ENCODE measurements at regions not wholly inside any gene's neighbourhood (a gene's known extent, or its start where the extent isn't known, plus 50 kb on each side); places are given as distances from the start of the nearest gene placed in this dataset.
"Not testable (repeated sequence)": the region's sequence is repeated elsewhere in the genome, so short reads cannot be mapped to it uniquely, and the experiment has no call there.

DNA sequence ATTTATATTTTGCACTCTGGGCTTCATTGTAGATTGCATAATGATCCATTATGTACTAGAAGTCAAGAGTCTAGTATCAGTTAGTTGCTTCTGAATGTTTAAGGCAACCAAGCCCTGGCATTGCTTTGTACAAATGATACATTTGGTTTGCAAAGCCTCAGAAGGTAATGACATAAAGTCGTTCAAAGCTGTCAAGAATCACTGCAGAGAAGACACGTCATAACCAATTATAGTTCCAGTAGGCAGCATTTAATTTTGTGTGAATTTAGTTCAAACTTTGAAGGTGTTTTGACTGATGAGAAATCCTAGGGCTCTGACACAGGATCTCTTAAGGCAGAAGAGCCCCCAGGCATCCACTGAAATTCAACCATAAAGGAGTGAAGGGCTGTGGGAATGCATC lies 163.0 kb upstream of the KRR1 start:
- no peak for DNase-seq (ENCODE audit: low read depth in 3 of 3)

DNA sequence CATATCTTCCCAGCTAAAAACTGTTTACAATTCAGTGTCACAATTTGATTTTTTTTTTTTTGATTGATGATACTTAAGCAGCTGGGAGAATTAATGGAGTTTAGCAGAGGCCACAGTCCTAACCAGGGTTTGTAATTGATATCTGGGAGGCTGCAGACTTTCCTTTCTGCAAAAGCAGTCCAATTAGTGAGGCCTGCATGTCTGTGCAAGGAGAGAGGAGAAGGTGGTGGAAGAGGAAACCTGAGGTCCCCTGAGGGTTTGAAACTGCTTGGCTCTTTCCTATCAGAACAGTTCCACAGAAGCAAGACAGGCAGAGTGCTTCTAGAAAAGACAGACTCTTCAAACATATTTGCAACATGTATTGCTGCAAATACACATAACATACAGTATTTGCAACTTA lies 160.8 kb upstream of the KRR1 start:
- no peak for DNase-seq (ENCODE audit: low read depth in 3 of 3)

DNA sequence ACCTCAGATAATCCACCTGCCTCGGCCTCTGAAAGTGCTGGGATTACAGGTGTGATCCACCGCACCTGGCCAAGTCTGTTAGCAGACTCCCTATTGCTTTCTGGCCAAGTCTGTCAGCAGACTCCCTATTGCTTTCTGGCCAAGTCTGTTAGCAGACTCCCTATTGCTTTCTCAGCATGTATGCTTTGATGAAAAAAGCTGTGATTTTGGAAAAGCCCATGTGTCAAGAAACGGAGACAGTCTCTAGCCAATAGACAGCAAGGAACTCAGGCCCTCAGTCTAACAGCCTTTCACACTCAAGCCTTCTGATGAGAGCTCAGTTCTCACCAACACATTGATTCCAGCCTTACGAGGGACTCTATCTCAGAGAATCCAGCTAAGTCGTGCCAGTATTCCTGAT lies 158.8 kb upstream of the KRR1 start:
- DNase-seq (ENCODE audit: low read depth in 3 of 3), result no peak

DNA sequence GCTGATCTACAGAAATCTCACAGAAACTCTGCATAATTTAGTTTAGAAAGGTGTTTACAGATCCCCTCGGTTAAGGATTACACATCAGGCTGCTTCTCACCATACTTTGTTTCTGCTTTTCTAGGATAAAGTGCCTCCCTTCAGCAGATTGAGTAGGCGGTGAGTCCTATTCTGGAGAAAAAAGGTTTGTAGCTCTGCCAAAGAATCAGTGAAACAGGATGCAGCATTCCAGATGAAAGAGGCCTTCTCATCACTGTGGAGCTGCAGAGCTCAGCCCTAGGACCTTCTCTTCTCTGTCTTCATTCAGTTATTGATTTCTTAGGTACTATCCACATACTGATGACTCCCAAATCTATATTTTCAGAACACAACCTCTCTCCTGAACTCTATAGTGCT lies 155.5 kb upstream of the KRR1 start:
- DNase-seq (ENCODE audit: low read depth in 3 of 3), result no peak

DNA sequence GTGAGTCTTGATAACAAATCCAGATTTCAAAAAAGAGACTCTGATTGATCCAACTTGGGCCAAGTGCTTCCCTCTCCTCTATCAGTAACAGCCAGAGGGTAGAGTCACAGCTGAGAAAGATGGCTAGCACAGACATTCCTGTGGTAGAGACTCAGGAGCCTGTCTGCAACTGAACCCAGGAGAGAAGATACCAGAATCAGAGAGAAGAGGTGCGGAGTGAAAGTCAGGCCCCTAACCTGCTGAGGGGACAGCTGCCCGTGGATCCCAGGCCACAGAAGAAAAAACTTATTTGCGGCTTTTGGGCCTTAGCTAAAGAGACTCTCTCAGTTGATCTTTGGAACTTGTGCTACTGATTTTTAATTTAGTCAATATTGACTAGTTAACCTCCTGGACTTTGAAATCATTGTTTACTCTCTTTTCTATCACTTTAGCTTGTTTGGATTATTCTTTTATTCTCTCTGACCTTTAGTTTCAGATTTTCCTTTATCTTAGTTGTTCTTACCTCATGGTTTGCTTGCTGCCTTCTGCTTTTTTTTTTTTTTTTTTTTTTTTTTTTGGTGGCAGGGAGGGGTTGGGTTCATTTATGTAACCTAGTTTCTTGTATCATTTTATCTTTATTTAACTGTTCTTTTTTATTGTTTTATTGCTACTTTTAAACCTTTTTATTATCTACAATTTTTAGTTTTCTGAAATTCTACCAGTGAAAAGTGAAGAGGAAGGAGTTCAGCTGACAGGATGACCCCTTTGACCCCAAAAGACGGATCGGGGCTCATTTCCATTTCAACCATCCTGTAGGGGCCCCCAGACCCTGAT lies 154.9 kb upstream of the KRR1 start:
- DNase-seq (ENCODE audit: low read depth in 3 of 3), result no peak

DNA sequence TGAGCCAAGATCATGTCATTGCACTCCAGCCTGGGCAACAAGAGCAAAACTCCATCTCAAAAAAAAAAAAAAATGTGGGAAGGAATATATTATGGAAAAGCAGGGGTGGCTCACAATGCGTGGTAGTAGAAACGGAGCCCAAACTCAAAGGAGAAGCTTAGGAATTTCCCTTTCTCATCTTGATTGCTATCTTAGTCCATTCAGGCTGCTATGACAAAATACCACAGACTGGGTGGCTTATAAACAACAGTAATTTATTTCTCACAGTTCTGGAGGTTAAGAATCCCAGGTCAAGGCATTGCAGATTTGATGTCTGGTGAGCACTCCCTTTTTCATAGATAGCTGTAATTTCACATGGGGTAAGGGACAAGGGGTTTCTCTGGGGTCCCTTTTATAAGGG lies 153.8 kb upstream of the KRR1 start:
- no peak for DNase-seq (ENCODE audit: low read depth in 3 of 3)

DNA sequence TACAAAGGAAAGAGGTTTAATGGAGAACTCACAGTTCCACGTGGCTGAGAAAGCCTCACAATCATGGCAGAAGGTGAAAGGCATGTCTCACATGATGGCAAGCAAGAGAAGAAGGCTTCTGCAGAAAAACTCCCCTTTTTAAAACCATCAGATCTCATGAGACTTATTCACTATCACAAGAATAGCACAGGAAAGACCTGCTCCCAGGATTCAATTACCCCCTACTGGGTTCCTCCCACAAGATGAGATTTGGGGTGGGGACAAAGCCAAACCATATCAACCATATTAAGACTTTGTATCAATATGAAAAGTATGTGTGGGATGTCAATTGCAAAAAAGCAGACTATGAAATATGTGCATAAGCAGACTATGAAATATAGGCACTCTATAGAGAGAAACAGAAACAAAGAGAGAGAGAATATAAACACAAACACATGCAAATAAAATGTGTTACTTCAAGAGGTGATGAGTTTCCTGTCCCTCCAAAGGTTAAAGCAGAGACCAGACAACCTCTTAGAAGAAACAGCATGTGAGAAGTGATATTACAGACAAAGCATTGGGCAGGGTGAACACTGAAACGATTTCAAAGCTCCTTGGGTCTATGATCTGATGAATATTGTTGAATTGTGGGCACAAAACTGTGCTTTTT lies 151.2 kb upstream of the KRR1 start:
- DNase-seq (ENCODE audit: low read depth in 3 of 3), result no peak

DNA sequence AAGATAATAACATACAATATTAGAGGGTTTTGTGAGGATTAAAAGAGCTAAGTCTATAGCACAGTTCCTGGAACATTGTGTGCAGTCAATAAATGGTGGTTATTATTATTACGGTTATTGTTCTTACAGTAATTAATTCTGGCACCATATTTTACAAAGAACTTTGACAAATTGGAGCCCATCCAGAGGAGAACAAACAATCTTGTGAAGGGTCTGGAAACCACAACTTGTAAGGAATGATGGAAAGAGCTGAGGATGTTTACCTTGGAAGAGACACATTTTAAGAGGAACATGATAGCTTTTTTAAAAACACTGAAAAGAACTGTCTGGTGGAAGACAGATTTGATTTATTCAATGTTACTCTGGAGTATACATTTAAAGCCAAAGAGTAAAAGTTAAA lies 150.5 kb upstream of the KRR1 start:
- no peak for DNase-seq (ENCODE audit: low read depth in 3 of 3)

DNA sequence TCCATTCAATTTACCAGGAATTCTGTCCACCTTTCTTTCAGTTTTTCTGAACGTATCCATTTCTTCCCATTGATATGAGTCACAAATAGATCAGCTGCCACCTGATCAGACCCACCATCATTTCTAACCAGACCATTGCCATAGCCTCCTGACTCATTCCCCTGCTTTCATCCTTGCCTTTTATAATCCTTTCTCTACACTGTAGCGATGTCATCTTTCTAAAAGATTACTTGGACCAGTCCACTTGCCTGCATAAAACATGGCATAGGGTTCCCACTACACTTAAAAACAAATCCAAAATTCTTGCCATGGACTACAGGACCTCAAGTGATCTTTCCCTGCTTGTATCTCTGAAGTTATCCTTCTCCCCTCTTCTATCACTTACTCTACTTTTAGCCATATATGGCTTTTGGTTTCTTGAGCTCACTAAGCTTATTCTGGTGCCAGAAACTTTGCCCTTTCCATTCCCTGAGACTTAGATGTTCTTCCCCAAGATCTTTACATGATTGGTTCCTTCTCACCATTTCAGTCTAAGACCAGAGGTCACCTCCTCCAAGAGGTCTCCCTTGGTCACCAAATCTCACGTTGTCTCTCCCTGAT lies 149.5 kb upstream of the KRR1 start:
- DNase-seq (ENCODE audit: low read depth in 3 of 3), result no peak

DNA sequence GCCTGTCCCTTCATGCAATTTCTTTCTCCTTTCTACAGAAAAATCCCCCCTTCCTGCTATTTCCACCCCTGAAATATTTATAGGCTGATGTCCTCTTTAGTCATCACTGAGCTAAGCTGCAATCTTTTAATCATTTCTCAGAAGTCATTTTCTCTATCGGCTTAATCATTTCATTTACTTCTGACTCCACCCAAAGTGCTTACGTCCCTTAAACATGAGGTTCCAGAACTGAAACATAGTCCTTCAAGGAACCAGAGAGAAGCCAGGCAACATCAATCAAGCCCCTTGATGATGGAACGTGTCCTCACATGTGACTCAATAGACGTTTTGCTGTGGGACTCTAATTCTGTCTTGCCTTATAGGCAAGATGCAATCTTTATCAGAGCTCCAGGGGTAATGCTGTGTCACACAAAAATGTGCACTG lies 148.7 kb upstream of the KRR1 start:
- no peak for DNase-seq (ENCODE audit: low read depth in 3 of 3)

DNA sequence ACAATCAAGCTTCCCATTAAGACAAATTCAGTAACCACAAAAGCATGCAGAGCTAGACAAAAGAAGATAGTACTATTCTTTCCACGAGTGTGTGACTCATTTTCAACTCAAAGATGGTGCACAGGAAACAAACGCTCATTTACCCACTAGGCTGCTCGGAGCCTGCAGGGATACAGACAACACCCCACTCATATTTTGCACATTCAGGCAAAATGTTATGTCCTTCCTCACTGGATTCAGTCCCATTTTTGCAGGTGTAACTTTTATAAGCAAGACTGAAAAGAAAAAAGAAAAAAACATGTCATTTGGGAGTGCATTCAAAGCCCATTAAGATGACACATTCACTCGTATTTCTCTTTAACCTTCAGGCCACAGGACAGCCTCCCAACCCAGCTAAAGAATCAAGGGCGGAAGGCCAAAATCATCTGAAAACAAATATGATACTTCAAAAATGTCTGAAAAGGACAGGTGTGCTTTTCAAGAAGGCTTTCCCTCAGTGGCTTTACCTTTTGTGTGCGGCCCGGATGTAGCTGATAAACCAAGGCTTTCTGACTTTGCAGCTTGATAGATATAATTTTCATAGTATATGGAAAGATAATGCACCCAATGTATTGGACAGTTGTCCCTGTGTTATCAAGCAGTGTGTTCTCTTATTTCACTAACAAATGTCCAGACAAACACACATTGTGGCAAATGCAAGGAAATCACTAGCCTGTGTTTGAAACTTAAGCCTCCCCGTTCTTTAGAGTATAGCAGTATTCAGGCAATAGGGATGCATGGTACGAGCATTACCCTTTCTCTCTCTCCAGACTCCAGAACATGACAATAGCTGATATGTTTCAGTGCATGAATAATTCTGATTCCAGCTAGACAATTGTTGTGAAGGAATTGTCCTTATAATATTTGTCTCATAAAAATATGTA lies 147.8 kb upstream of the KRR1 start:
- DNase-seq (ENCODE audit: low read depth in 3 of 3), result no peak

DNA sequence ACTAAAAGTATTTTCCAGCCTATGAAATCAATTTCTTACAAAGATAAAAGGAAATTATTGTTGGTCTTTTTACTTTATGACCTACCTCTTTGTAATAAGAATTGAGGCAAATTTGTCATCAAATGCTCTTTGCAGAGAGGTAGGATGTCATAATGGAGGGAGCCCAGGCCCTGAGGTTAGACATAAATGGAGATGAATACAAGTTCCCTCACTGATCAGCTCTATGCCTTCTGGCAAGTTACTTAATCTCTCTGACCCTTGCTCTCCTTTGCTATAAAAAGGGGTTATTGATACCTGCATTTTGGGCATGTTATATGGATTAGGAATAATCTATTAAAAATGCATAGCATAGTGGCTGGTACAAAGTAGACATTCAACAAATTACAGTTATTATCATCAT lies 146.9 kb upstream of the KRR1 start:
- DNase-seq (ENCODE audit: low read depth in 3 of 3), result no peak

DNA sequence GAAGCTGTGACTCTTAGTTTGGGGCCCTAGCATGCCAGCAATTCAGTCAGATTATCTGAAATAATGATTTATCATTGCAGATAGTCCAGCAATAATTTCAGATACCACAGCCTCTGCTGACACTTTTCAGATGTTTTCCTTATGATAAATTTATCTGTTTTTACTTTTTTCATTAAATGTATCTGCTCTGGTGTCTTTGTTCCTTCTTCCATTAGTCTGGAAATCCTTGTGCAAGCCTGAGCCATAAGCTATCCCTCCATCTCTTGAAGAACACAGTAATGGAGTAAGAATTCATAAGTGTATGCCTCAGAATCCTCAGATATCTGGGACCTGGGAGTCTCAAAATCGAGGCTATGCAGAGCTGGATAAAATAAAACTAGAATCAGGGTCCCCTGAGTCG lies 146.4 kb upstream of the KRR1 start:
- no peak for DNase-seq (ENCODE audit: low read depth in 3 of 3)

DNA sequence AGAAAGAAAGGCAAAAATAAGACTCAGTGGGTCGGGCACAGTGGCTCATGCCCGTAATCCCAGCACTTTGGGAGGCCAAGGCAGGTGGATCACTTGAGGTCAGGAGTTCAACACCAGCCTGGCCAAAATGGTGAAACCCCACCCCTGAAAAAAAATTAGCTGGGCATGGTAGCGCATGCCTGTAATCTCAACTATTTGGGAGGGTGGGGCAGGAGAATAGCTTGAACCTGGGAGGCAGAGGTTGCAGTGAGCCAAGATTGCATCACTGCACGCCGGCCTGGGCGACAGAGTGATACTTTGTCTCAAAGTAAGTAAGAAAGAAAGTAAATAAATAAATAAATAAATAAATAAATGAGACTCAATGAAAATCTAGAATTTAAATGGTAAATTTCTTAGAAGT lies 145.9 kb upstream of the KRR1 start:
- not testable (repeated sequence) for DNase-seq (ENCODE audit: low read depth in 3 of 3)

DNA sequence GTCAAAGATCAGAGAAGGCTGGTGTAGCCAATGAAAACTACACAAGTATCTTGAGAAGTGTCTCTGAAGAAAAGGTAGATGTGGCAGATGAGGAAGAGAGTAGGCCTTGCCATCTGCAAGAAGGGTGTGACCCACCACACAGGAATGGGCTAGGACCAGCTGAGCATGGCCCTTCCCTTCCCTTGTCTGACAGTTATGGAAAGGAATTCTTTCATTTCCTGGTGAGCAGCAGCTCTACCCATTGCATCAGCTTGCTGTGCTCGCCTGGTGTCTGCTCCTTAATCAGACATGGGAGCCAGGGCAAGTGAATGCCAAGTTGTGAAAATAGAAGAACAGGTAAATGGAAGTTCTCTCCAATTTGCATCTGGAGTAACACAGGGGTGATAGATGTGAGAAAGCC lies 145.2 kb upstream of the KRR1 start:
- DNase-seq (ENCODE audit: low read depth in 3 of 3), result no peak

DNA sequence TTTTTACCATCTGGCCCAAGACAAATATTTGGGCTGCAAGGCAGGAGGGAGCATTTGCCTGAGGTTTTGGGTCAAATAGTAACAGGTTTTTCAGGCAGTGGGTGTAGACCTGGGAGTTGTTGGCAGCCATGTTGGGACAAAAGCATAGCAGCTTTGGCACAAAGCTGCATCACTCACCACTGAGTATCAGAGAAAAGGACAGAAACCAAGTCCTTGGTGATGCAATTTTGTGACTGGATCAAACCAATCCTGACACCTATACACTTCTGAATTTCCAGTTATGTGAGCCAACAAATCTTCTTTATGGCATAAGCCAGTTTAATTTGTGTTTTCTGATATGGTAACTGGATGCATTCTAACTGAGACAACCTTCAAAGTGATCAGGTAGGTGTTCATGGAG lies 144.8 kb upstream of the KRR1 start:
- DNase-seq (ENCODE audit: low read depth in 3 of 3), result no peak

DNA sequence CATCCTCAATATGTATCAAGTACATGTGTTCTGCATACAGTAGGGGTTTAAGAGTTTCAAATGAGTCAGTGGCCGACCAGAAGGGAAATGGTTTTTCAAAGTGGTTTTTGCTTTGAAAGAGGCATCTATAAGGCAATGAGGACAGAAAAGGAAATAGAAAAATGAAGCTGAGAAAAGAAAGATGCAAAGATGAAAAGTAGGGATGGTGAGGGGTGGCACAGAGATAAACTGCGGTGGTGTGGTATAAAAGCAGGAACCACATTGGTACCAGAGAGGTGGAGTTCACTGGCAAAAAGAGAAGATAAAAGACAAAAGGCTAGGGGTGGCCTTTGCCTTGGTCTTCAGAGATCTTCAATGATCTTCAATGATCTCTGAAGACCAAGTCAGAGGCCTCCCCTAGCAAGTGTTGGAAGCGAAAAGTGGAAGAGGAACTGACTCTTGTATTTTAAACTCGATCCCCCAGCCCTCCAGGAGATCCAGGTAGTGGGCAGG lies 144.0 kb upstream of the KRR1 start:
- DNase-seq (ENCODE audit: low read depth in 3 of 3), result no peak

DNA sequence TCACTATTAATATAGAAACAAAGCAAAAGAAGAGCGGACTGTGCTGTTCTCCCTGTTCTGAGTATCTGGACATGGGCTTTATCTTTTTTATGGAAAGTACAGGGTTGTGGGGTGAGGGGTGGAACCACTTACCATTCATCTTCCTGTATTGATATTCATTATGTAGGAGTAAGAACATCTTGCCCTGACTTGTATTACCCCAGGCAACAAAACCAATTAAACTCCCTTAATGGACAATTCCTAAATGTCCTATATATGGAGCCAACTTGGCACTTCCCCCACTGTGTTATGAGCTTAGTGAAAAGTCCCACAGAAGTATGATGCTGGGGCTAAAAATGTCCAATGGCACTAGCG lies 139.9 kb upstream of the KRR1 start:
- no peak for DNase-seq (ENCODE audit: low read depth in 3 of 3)

DNA sequence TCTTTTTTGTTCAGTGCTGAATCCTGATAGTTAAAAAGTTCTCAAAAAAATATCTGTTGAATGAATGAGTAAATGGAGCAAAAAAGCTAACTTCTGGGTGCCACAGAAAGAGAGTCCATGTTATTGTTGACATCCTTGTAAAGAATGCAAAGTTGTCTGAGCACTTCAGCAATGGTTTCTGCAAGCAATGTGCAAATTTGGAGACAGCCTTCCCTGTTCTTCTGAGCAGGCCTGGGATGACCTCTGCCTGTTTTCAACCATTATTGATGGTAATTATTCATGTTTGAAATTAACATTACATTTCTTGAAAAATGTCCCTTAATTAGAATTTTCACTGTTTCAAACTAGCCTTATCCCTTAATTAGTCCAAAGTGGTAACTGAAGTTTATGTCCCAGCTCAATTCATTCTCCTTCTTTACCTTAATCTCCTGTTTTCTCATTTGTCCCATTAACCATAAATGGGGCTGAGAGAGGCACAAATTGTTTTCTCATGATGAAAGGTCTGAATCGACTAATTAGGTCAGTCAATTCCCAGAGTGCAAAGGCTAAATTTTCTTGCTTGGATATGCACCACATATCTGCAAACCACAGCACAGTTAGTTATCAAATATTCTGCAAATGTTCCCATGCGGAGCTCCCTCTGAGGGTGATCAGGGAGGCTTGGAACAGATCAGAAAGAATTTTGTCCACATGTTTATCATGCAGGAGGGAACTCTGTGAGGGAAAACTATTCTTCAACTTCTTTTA lies 139.4 kb upstream of the KRR1 start:
- DNase-seq (ENCODE audit: low read depth in 3 of 3), result no peak

DNA sequence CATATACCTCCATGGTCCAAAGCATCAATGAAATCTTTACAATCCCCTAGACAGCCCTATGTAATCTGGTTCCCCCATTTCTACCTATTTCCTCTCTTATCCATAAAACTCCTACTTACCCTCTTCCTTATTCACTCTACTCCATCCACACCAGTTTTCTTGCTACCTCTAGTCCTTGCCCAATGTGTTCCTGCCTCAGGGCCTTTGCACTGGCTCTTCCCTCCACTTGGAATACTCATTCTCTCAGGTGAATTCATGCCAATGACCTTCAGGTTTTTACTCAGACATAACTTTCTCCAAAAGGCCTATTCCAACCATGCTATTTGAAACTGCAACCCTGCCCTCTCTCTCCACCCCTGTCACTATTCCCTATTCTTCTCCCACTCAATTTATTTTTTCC lies 138.7 kb upstream of the KRR1 start:
- DNase-seq (ENCODE audit: low read depth in 3 of 3), result no peak

DNA sequence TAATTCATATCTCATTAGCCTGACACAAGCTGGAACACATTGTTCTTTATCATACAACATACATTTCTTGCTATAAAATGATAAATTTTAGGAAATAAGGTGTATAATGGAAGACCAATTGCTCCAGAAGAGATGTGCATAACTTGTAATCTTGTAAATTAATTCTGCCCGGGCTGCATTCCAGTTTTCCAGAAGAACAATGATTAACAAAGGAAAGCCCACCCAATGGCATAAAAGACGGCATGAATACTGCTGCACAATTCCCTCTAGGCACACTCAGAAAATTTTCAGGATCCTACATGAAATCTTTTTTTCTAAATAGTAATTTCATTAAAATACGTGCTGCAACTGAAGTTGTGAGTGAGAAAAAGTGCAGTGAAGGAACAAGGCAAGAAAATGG lies 137.4 kb upstream of the KRR1 start:
- DNase-seq (ENCODE audit: low read depth in 3 of 3), result no peak

Data from stimulated activated CD4-positive, alpha-beta T cell treated with anti-CD3 and anti-CD28 coated beads, TNF-alpha, amount 100 ng/mL, for 48 hours (primary cell).